Kidney (tissue), 13 donors: ENCODE measurements at regions not wholly inside any gene's neighbourhood (a gene's known extent, or its start where the extent isn't known, plus 50 kb on each side); places are given as distances from the start of the nearest gene placed in this dataset.

Experiments
- DNase-seq, 5 donors: peaks; one replicate each; pipeline ENCODE4 v3.0.0-alpha.2; 2013 to 2020
- FAIRE-seq: peaks from 2 replicates; lab custom pipeline; 2012; peaks lifted over from hg19 to GRCh38; lab: Jason Lieb, UNC
- H3K27ac ChIP-seq, 2 donors: one replicate each; pipeline ENCODE4 v1.7.0; 2013; ENCODE audit warnings: low read depth in 2 of 2, low read length in 2 of 2, inconsistent platforms in 1 of 2
- H3K27me3 ChIP-seq: one replicate; pipeline ENCODE4 v1.7.1; 2013; ENCODE audit warnings: low read length, inconsistent platforms; ENCODE audit not compliant: control insufficient read depth, insufficient read depth
- H3K36me3 ChIP-seq, 3 donors: one replicate each; pipeline versions ENCODE4 v1.7.0 to v1.7.1; 2013; ENCODE audit warnings: low read length in 3 of 3, control low read depth in 1 of 3, inconsistent platforms in 1 of 3; ENCODE audit not compliant: insufficient read depth in 3 of 3, control insufficient read depth in 2 of 3
- H3K4me1 ChIP-seq, 3 donors: one replicate each; pipeline versions ENCODE4 v1.7.0 to v1.7.1; 2013; ENCODE audit warnings: low read length in 3 of 3, inconsistent platforms in 1 of 3, low read depth in 1 of 3; ENCODE audit not compliant: control insufficient read depth in 2 of 3, insufficient read depth in 2 of 3
- H3K4me3 ChIP-seq, 3 donors: one replicate each; pipeline versions ENCODE4 v1.7.0 to v1.8.1; 2013; ENCODE audit warnings: low read length in 3 of 3, control low read depth in 1 of 3, inconsistent platforms in 1 of 3
- H3K9ac ChIP-seq, 3 donors: one replicate each; pipeline versions ENCODE4 v1.7.0 to v1.7.1; 2013; ENCODE audit warnings: low read length in 3 of 3, control low read depth in 1 of 3, inconsistent platforms in 1 of 3
- H3K9me3 ChIP-seq, 3 donors: one replicate each; pipeline versions ENCODE4 v1.7.0 to v1.7.1; 2013; ENCODE audit warnings: low read length in 3 of 3, control low read depth in 1 of 3, inconsistent platforms in 1 of 3; ENCODE audit not compliant: control insufficient read depth in 2 of 3, insufficient read depth in 1 of 3
- intact Hi-C: fragments of 100-400 bp; cut with DNase I; formaldehyde crosslinking; loops from one replicate; pipeline ENCODE4 v1.11.1; 2022
- TF ChIP-seq, protein P1 (sequence below): IDR thresholded peaks from 3 replicates; pipeline ENCODE4 v1.5.1; 2012; ENCODE audit warnings: mild to moderate bottlenecking, moderate library complexity, borderline replicate concordance; ENCODE audit not compliant: insufficient read depth; ENCODE audit errors: extremely low read depth
- donor health status: control.
- donor health status: control.
- donor health status: control.
- donor health status: control.
- donor health status: control.
- donor health status: DM: yes; HTN: yes; CAD: no.
- donor health status: Normal renal cell carcinoma (clear cell type).

DNA sequence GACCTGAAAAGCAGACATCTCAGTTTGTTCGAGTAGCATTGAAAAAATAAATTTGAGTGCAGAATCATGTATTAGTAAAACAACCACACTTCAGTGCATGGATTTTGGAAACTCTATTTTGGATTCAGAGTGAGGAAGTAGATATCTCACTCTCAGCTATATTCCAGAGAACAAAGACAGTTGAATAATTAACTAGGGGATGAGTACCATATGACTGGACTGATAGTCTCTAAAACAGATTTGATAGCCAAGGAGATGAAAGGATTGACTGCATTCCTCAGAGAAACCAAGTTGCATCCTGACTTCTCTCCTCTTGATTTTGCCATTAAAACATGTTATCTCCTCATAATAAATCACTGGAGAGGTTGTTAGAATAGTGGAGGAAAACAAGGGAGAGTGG, 268.4 kb upstream of the SP4 start:
- H3K36me3 ChIP-seq = no peaks in the 10 kb centered on the region
- H3K4me3 ChIP-seq = no peak overlapping the region
- FAIRE-seq (no peak), DNase-seq (no peak)
- H3K9ac ChIP-seq = no peak overlapping the region
- no peak overlapping the region for H3K27ac ChIP-seq
- no peaks in the 10 kb centered on the region for H3K9me3 ChIP-seq
- TF ChIP-seq, protein P1, sequence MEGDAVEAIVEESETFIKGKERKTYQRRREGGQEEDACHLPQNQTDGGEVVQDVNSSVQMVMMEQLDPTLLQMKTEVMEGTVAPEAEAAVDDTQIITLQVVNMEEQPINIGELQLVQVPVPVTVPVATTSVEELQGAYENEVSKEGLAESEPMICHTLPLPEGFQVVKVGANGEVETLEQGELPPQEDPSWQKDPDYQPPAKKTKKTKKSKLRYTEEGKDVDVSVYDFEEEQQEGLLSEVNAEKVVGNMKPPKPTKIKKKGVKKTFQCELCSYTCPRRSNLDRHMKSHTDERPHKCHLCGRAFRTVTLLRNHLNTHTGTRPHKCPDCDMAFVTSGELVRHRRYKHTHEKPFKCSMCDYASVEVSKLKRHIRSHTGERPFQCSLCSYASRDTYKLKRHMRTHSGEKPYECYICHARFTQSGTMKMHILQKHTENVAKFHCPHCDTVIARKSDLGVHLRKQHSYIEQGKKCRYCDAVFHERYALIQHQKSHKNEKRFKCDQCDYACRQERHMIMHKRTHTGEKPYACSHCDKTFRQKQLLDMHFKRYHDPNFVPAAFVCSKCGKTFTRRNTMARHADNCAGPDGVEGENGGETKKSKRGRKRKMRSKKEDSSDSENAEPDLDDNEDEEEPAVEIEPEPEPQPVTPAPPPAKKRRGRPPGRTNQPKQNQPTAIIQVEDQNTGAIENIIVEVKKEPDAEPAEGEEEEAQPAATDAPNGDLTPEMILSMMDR = no peak
- H3K27me3 ChIP-seq = no peaks in the 10 kb centered on the region
- intact Hi-C loops = no loop called here
- no peaks in the 10 kb centered on the region for H3K4me1 ChIP-seq

DNA sequence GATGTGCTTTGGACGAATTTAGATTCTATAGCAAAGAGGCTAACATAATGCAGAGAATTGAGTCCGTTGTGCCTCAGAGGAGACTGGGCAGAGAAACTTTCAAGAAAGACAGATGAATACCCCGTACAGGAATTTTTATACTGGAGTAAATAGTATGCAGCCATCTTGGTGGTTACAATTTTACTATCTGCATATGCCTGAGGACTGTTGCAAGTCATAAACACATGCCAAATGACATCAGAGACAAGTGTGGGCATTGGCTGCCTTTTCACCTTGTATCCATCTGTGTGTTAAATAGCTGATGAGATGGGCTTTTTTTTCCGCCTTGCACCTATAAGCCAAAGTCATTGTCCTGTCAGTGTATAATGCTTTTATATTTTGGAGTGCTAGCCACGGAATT, 267.5 kb upstream of the SP4 start:
- Histone ChIP-seq H3K9ac (no peak overlapping the region), H3K27ac (no peak overlapping the region), H3K4me1 (no peaks in the 10 kb centered on the region), H3K9me3 (no peaks in the 10 kb centered on the region), H3K27me3 (no peaks in the 10 kb centered on the region), H3K36me3 (no peaks in the 10 kb centered on the region), H3K4me3 (no peak overlapping the region)
- TF ChIP-seq, protein P1 = no peak
- FAIRE-seq = no peak
- DNase-seq = no peak
- intact Hi-C loops = no loop called here

DNA sequence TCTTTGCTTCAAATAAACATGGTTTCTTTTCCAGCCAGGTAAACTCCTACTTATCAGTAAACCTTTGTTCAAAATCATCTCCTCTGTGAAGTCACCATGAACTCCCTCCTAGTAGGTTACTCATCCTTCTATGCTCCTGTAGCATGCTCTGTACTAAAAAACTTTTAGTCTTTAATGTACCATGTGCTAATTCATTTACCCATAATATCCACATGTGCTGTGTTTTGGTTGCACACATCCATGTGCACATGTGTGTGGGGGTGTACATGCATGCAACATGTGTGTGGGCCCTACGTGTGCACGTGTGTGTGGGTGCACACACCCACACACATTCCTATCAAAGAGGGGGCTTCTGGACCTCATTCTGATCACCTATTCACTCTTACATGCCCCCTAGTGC, 259.9 kb upstream of the SP4 start:
- no peak for FAIRE-seq
- peak overlapping the region in 1 of 2 donors; percentile 20 for H3K27ac ChIP-seq

More for the DNA sequence above, 259.9 kb upstream of the SP4 start:
- no peaks in the 10 kb centered on the region for H3K4me1 ChIP-seq
- intact Hi-C loops = no loop called here
- H3K36me3 ChIP-seq = no peaks in the 10 kb centered on the region
- no peak overlapping the region for H3K4me3 ChIP-seq
- TF ChIP-seq, protein P1 = no peak
- DNase-seq = no peak
- H3K9ac ChIP-seq = no peak overlapping the region
- no peaks in the 10 kb centered on the region for H3K9me3 ChIP-seq
- peaks cover 7% of the 10 kb centered on the region for H3K27me3 ChIP-seq
